Stimulated activated CD8-positive, alpha-beta memory T cell treated with anti-CD3 and anti-CD28 coated beads, Interleukin-2, amount 100 ng/mL, for 48 hours (primary cell): ENCODE measurements at regions not wholly inside any gene's neighbourhood (a gene's known extent, or its start where the extent isn't known, plus 50 kb on each side); places are given as distances from the start of the nearest gene placed in this dataset.
A peak's percentile ranks its signal among the peaks of the same experiment; 100 is the strongest.

Experiments
- DNase-seq, 2 donors: peaks; one replicate each; pipeline ENCODE4 v3.0.0-alpha.2; 2020; ENCODE audit warnings: low read depth in 2 of 2

DNA sequence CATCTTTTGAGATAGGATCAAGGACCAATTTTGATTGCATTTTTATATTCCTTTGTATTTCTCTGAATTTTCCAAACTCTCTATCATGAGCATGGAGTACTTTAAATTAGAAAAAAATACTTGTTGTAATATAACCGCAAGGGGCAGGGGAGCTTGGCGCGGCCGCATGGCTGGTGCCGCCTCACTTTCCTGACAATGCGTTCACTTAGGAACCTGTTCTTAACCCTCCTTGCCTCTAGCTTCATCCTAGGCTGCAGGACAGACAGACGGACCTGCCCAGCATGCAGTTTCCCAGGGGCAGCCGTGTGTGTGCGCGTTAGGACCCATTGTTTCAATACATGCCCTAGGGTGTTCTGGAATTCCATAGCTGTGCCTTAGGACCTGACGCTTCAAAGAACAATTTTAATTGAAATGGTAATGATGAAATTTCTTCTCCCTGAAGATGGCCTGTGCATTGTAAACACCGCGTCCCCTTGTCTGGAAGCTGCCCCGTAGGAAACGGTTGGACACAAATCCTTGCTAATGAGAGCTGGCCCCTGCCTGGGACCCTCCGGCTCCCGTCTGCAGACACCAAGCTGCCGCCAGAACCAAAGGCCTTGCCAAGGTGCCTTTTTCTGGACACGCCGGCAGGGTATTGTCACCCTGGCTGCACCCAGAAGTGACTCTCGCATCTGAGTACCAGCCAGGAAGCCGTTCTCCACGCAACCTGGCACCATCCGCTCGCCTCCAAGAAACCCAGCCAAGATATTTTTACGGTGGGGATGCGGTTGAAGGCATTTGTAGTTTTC lies 466.4 kb downstream of the NPHP4 start:
- no peak for DNase-seq

DNA sequence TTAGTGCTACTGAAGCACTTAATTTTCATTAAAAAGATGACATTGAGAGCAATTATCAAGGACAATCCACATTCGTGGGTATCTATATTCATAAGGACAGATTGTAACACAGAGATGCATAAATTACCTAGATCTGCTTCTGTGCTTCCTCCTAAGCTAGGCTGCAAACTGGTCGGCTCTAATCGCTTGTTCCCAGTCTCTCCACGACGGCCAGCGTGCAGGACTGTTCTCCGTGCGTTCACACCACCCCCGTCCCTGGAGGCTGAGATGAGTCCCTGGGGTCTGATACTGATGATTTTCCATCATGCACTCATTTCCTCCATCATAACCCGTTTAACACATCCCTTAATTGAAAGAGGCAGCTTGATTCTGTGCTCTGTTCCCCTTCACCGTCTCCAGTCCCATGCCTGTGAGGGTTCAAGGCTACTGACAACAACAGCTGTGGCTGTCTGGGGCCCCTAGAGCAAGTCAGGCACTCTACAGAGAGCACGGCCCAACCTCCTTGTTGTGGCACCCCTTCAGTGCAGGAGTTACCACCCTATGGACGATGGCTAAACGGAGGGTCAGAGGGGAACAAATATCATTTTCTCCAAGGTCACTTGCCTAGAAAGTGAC lies 469.6 kb downstream of the NPHP4 start:
- no peak for DNase-seq

DNA sequence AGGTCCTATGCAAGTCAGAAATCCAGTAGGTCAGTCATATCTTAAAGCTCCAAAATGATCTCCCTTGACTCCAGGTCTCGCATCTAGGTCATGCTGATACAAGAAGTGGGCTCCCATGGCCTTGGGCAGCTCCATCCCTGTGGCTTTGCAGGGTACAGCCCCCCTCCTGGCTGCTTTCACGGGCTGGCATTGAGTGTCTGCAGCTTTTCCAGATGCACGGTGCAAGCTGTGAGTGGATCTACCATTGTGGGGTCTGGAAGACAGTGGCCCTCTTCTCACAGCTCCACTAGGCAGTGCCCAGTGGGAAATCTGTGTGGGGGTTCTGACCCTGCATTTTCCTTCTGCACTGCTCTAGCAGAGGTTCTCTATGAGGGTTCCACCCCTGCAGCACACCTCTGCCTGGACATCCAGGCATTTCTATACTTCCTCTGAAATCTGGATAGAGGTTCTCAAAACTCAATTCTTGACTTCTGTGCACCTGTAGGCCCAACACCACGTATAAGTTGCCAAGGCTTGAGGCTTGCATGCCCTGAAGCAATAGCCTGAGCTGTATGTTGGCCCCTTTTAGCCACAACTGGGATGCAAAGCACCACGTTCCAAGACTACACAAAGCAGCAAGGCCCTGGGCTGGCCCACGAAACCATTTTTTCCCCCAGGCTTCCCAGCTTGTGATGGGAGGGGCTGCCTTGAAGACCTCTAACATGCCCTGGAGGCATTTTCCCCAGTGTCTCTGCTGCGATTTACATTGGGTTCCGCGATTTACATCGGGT lies 472.7 kb downstream of the NPHP4 start:
- DNase-seq, result no peak

- DNase-seq, result no peak
Measured at GRCh38 chr1:5516756-5517155, 475.5 kb downstream of the NPHP4 start.

- no peak for DNase-seq
Measured at GRCh38 chr1:5515501-5515900, 476.7 kb downstream of the NPHP4 start.

DNA sequence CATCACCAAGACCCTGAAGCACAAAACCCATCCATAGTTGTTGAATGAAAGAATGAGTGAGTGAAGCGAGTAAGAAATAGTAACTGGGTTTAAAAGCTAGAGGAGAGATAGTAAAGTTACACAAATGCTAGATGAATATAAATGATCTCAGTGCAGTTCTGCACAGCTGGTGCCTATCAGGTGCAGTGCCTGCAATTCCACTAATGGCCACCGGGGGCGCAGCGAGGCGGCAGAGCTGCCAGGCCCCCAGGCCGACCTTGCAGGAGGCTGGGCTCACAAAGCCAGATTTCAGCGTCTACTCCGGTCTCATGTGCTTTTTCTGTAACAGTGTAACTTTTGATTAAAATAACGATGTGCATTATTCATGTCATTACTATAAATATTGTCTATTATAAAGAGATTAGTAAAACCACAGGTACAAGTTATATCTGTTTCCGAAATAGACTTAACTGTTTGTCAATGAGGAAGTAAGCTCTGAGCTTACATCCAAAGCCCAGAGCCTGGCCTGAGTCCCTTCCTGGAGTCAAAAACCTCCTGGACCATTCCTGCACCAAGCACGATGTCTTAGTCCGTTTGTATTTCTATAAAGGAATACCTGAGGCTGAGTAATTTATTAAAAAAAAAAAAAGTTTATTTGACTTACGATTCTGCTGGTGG lies 477.6 kb downstream of the NPHP4 start:
- DNase-seq, result peak; percentile 52 to 63

DNA sequence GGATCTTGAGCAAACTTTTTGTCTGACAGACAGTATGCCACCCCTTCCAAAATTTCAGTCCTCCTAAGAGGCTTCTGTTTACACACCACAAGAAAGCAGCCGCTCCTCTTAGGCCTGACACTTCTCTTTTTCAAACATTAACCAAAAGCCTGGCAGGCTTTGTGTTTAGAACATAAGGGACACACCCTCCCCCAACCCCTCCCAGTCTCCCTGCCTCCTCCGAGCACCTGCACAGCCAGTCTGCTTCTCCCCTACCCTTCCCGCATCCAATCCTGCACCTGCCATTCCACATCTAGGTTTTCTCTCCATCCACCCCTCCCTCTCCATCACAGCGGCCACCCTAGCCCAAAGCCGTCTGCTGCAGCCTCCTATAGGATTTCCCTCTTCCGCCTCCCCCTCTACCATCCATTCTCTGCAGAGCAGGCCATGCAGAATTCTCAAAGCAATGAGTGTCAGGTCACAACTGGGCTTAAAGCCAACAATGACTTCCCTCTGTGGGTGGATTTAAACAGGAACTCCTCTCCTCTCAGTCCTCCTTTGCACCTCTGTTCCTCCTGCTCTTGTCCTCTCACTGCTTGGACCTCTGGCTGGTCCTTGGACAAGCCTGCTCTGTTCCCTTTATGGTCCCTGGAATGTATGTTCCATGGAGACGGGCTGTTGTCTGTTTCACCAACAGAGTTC lies 478.2 kb downstream of the NPHP4 start:
- no peak for DNase-seq

DNA sequence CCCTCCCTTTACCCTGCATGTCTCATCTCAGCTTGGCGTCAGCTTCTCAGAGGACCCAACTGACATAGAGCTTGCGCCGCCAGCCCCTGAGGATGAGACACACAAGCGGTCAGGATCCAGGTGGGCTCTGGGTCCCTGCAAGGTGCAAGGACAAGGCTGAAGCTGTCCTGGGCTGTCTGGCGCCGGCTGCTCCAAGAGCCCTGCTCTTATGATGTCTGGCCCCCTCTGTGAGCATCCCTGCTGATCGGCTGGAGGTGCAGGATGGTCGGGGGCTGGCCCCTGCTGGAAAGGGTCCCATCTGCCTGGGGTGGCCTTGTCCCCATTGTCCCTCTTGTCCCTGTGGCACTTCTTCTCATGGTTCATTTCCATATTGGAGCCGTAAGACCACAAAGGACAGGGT lies 479.0 kb downstream of the NPHP4 start:
- DNase-seq, result no peak

- no peak for DNase-seq
Measured at GRCh38 chr1:5511381-5512097, 480.7 kb downstream of the NPHP4 start.

- peak; percentile 52 to 64 for DNase-seq
Measured at GRCh38 chr1:5509664-5510452, 482.4 kb downstream of the NPHP4 start.

DNA sequence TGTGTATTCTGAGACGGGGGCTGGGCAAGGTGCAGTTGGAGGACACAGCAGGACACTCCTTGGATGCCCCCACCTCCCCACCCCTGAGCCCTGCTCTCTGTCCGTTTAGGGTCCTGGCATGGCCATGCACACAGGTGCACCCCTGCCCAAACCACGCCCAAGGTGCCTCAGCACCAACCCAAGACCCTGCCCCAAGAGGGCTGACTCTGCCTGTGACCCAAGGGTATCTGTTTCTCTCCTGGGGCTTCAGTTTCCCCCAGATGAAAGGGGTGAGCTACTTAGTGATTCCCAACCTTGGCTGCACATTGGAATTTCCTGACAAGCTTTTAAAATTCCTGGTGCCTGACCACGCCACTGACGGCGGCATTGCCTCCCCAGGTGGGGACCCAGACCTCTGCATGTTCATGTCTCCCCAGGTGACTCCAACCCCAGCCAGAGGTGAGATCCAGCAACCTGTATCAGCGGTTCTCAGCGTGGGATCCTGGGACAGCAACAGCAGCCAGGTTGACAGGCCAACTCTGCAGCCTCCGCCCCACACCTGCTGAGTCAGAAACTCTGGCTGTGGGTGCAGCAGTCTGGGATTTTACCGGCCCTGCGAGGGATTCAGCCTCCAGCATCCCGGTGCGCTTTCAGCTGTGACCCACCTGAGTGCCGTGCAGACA lies 483.4 kb downstream of the NPHP4 start:
- no peak for DNase-seq

GRCh38 chr1:5507340-5507739 lies 484.9 kb downstream of the NPHP4 start:
- no peak for DNase-seq

DNA sequence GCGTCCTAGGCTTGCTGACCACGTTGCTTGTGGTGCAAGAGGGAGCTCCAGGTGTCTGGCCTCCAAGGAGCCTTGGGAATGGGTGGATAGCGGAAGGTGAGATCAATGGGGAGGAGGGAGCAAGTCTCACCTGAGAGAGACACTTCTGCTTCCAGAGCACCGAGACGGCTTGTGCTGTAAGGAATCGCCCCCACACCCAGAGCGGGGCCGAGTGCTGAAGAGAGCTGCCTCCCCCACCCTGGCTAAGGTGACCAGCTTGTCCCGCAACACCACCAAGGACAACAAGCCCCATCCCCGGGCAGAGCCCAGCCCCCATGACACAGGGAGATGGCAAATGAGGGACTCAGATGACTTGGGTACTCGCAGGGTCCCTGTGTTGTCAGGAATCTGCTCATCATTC lies 485.6 kb downstream of the NPHP4 start:
- no peak for DNase-seq

GRCh38 chr1:5505944-5506343 lies 486.3 kb downstream of the NPHP4 start:
- no peak for DNase-seq

DNA sequence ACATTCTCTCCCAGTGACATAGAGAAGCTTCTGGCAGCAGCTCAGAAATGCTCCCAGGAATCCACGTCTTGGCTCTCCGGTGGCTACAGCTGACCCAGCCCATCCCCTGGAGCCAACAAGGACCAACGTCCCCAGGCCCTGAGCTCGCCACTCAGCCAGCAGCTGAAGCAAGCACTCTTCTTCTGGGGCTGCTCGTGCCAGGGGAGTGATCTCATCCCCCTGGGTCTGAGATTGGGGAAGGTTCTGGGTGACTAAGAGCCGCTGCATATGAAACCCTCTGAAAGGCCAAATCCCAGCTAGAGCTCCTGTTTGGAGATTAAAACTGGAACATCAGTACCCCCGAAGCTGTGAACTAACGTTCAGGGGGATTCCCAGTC lies 487.9 kb downstream of the NPHP4 start:
- no peak for DNase-seq

DNA sequence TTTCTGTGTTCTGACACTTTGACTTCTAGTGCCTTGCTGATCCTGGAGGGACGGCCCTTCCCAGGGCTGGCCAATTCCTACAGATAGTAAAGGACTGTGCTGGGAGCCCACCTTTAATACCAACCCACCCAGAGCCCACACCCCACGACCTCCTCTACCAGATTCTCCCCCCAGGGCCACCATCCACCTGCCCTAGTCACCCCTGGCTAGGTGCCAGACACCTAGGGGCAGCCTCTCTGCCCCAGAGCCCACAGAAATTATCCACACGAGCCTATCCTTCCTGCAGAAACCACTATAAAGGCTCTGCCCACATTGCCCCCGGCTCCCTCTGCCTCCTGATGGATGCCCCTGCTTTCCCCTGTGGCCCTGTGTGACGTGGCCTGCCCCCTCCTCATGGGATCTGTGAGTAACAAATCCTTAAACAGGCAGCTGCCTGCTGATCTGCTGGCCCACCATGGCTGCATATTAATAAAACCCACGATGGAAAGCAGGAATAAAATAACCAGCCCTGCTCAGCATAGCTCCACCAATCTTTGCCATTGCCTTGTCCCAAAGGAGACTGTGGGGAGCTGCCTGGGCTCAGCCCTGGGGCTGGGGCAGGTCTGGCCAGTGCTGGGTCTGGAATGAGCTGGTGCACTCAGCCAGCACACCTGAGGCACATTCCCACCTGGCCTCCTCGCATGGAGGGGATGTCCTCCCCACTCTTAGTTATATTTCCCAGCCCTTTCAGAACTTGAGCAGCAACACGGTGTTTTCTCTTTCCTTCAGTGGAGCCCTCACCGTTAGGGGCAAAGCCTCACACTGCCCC lies 488.5 kb downstream of the NPHP4 start:
- no peak for DNase-seq

- no peak for DNase-seq
Measured at GRCh38 chr1:5502311-5503194, 489.7 kb downstream of the NPHP4 start.
